ENCODE measurements at regions not wholly inside any gene's neighbourhood (a gene's known extent, or its start where the extent isn't known, plus 50 kb on each side); places are given as distances from the start of the nearest gene placed in this dataset.

- ATAC-seq (ENCODE audit: low read depth) (no peak), DNase-seq (no peak)
- Histone ChIP-seq H3K79me1 (ENCODE audit: low read depth in 1 of 2, low read length in 2 of 2) (no peaks in the 10 kb centered on the region), H2BK5ac (ENCODE audit: low read depth, low read length, poor library complexity, severe bottlenecking) (no peak overlapping the region), H3K18ac (ENCODE audit: low read depth, low read length) (no peak overlapping the region), H4K20me1 (ENCODE audit: insufficient read depth, low read length) (no peaks in the 10 kb centered on the region), H3K9ac (ENCODE audit: low read depth, low read length) (no peak overlapping the region), H4K5ac (ENCODE audit: low read depth, low read length) (no peak overlapping the region), H3K9me1 (ENCODE audit: insufficient read depth, low read length) (no peaks in the 10 kb centered on the region), H2AK5ac (ENCODE audit: low read depth, low read length) (no peak overlapping the region), H3K27me3 (ENCODE audit: control insufficient read depth, insufficient read depth, low read length) (peaks cover 2% of the 10 kb centered on the region), H3K23ac (ENCODE audit: low read depth, low read length) (no peak overlapping the region), H3K27ac (ENCODE audit: insufficient read depth, low read length) (no peak overlapping the region), H3K4me2 (ENCODE audit: low read depth, low read length) (no peak overlapping the region), H4K91ac (ENCODE audit: insufficient read depth, low read depth, low read length) (no peak overlapping the region), H3K56ac (ENCODE audit: extremely low read depth, insufficient read depth, low read length) (no peak overlapping the region), H3K36me3 (ENCODE audit: control insufficient read depth, insufficient read depth, low read length) (no peaks in the 10 kb centered on the region), H2AK9ac (replicated peaks; ENCODE audit: low read depth, low read length, poor library complexity) (no peak overlapping the region), H3K4ac (ENCODE audit: low read depth, low read length) (no peak overlapping the region), H2AFZ (replicated peaks; ENCODE audit: low read length, poor library complexity) (no peak overlapping the region), H3K9me3 (ENCODE audit: control insufficient read depth, insufficient read depth, low read length) (no peaks in the 10 kb centered on the region), H4K8ac (ENCODE audit: low read depth in 2 of 2, low read length in 2 of 2) (no peak overlapping the region), H2BK15ac (ENCODE audit: low read depth, low read length) (no peak overlapping the region), H3K4me3 (ENCODE audit: insufficient read depth, low read depth, low read length) (no peak overlapping the region), H2BK20ac (ENCODE audit: low read depth, low read length) (no peak overlapping the region), H2BK120ac (ENCODE audit: low read depth, low read length) (no peak overlapping the region), H3K14ac (replicated peaks; ENCODE audit: low read depth, low read length) (no peak overlapping the region), H3K4me1 (ENCODE audit: control insufficient read depth, insufficient read depth, low read length) (no peaks in the 10 kb centered on the region)
- no TSS peak for BruUV-seq (replicated peaks)
- WGBS, 2 experiments (ENCODE audit: extremely low coverage in 2 of 2, insufficient read length in 1 of 2): 100% methylated on average over 3 of the region's 11 CpGs; no CpG with 5 or more reads in 1 of the 2 experiments
- no peak for TF ChIP-seq RAD21 (IDR thresholded peaks at IDR 0.05; ENCODE audit: low read length)
- ChIA-PET POLR2A (ENCODE audit: unreplicated experiment) (no interaction called here), CTCF (no interaction called here)
- intact Hi-C loops (cut with micrococcal nuclease) (loop anchor here (5.0 kb wide), 1 partner anchor 780 kb away; no protein-coding TSS in a partner anchor), in situ Hi-C loops (cut with MboI; ENCODE audit: low sequenced_read_pairs) (no loop called here), dilution Hi-C loops (cut with HindIII; ENCODE audit: low sequenced_read_pairs, unreplicated experiment) (no loop called here)
These were observed 108.8 kb downstream of the IL12A start for GRCh38 chr3:160097478-160097877.

All from IMR-90 (cell line).